Breast epithelium (tissue), 3 donors: ENCODE measurements at regions not wholly inside any gene's neighbourhood (a gene's known extent, or its start where the extent isn't known, plus 50 kb on each side); places are given as distances from the start of the nearest gene placed in this dataset.

Experiments
- CTCF ChIP-seq, 3 donors: fragments of 450-650 bp; IDR thresholded peaks; one replicate each; pipeline ENCODE4 v1.5.1; 2016 to 2017; ENCODE audit warnings: antibody characterized with exemption in 3 of 3, mild to moderate bottlenecking in 3 of 3, moderate library complexity in 3 of 3
- POLR2A ChIP-seq: fragments of 450-650 bp; IDR thresholded peaks from one replicate; pipeline ENCODE4 v1.6.1; 2016; ENCODE audit warnings: antibody characterized with exemption, mild to moderate bottlenecking, moderate library complexity

DNA sequence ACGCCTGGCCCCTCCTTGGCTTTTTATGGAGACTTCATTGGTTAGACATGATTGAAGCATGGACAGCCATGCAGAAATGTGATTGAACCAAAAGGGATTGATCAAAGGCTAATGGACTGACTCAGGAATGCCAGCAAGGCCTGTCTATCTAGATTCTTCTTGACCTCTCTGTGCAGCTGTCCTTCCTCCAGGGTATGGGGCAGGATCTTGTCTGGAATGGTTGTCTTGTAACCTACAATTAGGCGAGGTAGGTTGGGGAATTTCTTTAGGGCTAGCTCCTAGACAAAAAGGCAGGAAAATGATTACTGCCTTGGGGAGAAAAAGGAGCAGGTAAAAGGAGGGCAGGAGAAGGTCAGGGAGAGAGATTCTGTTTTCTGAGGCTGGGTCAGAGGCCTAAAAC lies 59.6 kb upstream of the INCENP start:
- TF ChIP-seq CTCF (IDR thresholded peaks at IDR 0.05) (no peak), POLR2A (no peak)
